ENCODE measurements at regions not wholly inside any gene's neighbourhood (a gene's known extent, or its start where the extent isn't known, plus 50 kb on each side); places are given as distances from the start of the nearest gene placed in this dataset.

GRCh38 chr7:41415471-41416207 is 287.3 kb downstream of the INHBA start:
- DNase-seq (no peak), ATAC-seq (no peak)
- no peaks in the 10 kb centered on the region for H3K36me3 ChIP-seq
- no peaks in the 10 kb centered on the region for H3K27me3 ChIP-seq (ENCODE audit: low read depth)
- no peak overlapping the region for H3K27ac ChIP-seq
- intact Hi-C loops (cut with DNase I): no loop called here
- H3K4me3 ChIP-seq: no peak overlapping the region
- TF ChIP-seq CTCF (IDR thresholded peaks at IDR 0.05): no peak
- H3K9me3 ChIP-seq: peaks cover 4% of the 10 kb centered on the region
- H3K4me1 ChIP-seq: no peaks in the 10 kb centered on the region

- Histone ChIP-seq H3K27ac (no peak overlapping the region), H3K27me3 (ENCODE audit: low read depth) (no peaks in the 10 kb centered on the region), H3K4me1 (no peaks in the 10 kb centered on the region), H3K4me3 (no peak overlapping the region), H3K9me3 (peaks cover 4% of the 10 kb centered on the region), H3K36me3 (no peaks in the 10 kb centered on the region)
- intact Hi-C loops (cut with DNase I): no loop called here
- no peak for TF ChIP-seq CTCF (IDR thresholded peaks at IDR 0.05)
- ATAC-seq (no peak), DNase-seq (no peak)
Measured at GRCh38 chr7:41415051-41415450, 287.8 kb downstream of the INHBA start.

GRCh38 chr7:41404375-41405074 is 298.4 kb downstream of the INHBA start:
- intact Hi-C loops (cut with DNase I): no loop called here
- no peaks in the 10 kb centered on the region for H3K36me3 ChIP-seq
- H3K4me3 ChIP-seq: no peak overlapping the region
- DNase-seq (no peak), ATAC-seq (no peak)
- H3K9me3 ChIP-seq: no peaks in the 10 kb centered on the region
- H3K4me1 ChIP-seq: no peaks in the 10 kb centered on the region
- no peak overlapping the region for H3K27ac ChIP-seq
- TF ChIP-seq CTCF (IDR thresholded peaks at IDR 0.05): no peak
- no peaks in the 10 kb centered on the region for H3K27me3 ChIP-seq (ENCODE audit: low read depth)

GRCh38 chr7:41403291-41403690 is 299.6 kb downstream of the INHBA start:
- no peaks in the 10 kb centered on the region for H3K4me1 ChIP-seq
- H3K9me3 ChIP-seq: no peaks in the 10 kb centered on the region
- ATAC-seq (no peak), DNase-seq (no peak)
- H3K27me3 ChIP-seq (ENCODE audit: low read depth): no peaks in the 10 kb centered on the region
- no peaks in the 10 kb centered on the region for H3K36me3 ChIP-seq
- no peak overlapping the region for H3K4me3 ChIP-seq
- no peak for TF ChIP-seq CTCF (IDR thresholded peaks at IDR 0.05)
- no peak overlapping the region for H3K27ac ChIP-seq
- intact Hi-C loops (cut with DNase I): no loop called here

- TF ChIP-seq CTCF (IDR thresholded peaks at IDR 0.05): no peak
- Histone ChIP-seq H3K36me3 (no peaks in the 10 kb centered on the region), H3K27me3 (ENCODE audit: low read depth) (no peaks in the 10 kb centered on the region), H3K27ac (no peak overlapping the region), H3K4me1 (no peaks in the 10 kb centered on the region), H3K4me3 (no peak overlapping the region), H3K9me3 (no peaks in the 10 kb centered on the region)
- intact Hi-C loops (cut with DNase I): no loop called here
- ATAC-seq: no peak
- no peak for DNase-seq
Measured at GRCh38 chr7:41401833-41402232, 301.1 kb downstream of the INHBA start.
